ENCODE measurements at regions not wholly inside any gene's neighbourhood (a gene's known extent, or its start where the extent isn't known, plus 50 kb on each side); places are given as distances from the start of the nearest gene placed in this dataset.

DNA sequence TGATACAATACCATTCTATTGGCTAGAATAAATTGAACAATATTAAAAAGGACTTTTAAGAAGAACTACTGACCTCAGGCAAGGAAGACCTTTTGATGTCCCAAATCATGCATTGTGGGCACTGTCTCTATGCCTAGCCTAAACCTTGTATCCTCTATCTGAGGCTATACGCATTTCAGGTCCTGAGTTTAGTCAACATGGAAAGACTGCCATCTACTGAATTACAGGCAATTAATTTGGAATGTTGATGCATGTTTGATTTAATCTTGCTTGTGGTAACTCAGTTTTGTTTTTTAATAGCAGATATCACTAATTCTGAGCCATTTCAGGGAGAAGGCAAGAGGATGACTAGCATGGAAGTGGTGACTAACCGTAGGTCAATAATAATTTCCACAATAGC, 585.3 kb upstream of the CCNG1 start:
- DNase-seq (ENCODE audit: low read depth, low spot score) (no peak), FAIRE-seq (no peak)
- Histone ChIP-seq H3K9me3 (replicated peaks; ENCODE audit: control insufficient read depth, insufficient read depth, low read length) (peaks cover 2% of the 10 kb centered on the region), H3K27ac (ENCODE audit: insufficient read depth, low read depth, low read length) (no peak overlapping the region), H3K79me2 (ENCODE audit: control insufficient read depth, insufficient read depth, low read length) (no peaks in the 10 kb centered on the region), H3K36me3 (ENCODE audit: control insufficient read depth in 2 of 2, extremely low read depth in 1 of 2, insufficient read depth in 2 of 2, low read length in 2 of 2) (no peaks in the 10 kb centered on the region), H3K4me2 (ENCODE audit: insufficient read depth, low read length) (no peak overlapping the region), H2AFZ (ENCODE audit: low read depth, low read length) (no peak overlapping the region), H3K4me3 (replicated peaks in 1 of 3; ENCODE audit: insufficient read depth in 1 of 3, low read depth in 1 of 3, low read length in 3 of 3) (no peak overlapping the region), H3K9ac (replicated peaks; ENCODE audit: extremely low read depth, insufficient read depth, low read length) (no peak overlapping the region), H3K9me1 (replicated peaks; ENCODE audit: control insufficient read depth, extremely low read depth, insufficient read depth, low read length) (no peaks in the 10 kb centered on the region), H3K4me1 (ENCODE audit: control insufficient read depth, extremely low read depth, insufficient read depth, low read length) (no peaks in the 10 kb centered on the region), H4K20me1 (replicated peaks; ENCODE audit: control insufficient read depth, extremely low read depth, insufficient read depth, low read length) (no peaks in the 10 kb centered on the region), H3K27me3 (ENCODE audit: control insufficient read depth in 2 of 2, insufficient read depth in 2 of 2, low read length in 2 of 2) (no peaks in the 10 kb centered on the region)
- TF ChIP-seq JUN (IDR thresholded peaks at IDR 0.05; ENCODE audit: borderline replicate concordance, insufficient read depth, insufficient read length, low read depth) (no peak), EZH2 (IDR thresholded peaks at IDR 0.05; ENCODE audit: borderline replicate concordance, low read depth, low read length, severe bottlenecking) (no peak), CTCF (IDR thresholded peaks at IDR 0.05; ENCODE audit: extremely low read depth in 1 of 2, insufficient read depth in 1 of 2, low read depth in 1 of 2, low read length in 2 of 2) (no peak), FOS (IDR thresholded peaks at IDR 0.05; ENCODE audit: borderline replicate concordance, insufficient read depth, low read length) (no peak), POLR2AphosphoS5 (IDR thresholded peaks at IDR 0.05; ENCODE audit: insufficient read depth, low read depth, low read length) (no peak), POLR2A (IDR thresholded peaks at IDR 0.05; ENCODE audit: low read depth, low read length) (no peak), MAX (IDR thresholded peaks at IDR 0.05; ENCODE audit: insufficient read depth, insufficient read length) (no peak), MYC (IDR thresholded peaks at IDR 0.05; ENCODE audit: low read depth, low read length) (no peak), GATA2 (IDR thresholded peaks at IDR 0.05; ENCODE audit: insufficient read depth, insufficient read length, low read depth, low read length) (no peak)
- no TSS peak for BruUV-seq (replicated peaks)
- ChIA-PET CTCF (no interaction called here), POLR2A (no interaction called here)
- intact Hi-C loops (cut with micrococcal nuclease) (no loop called here), dilution Hi-C loops (cut with MboI; ENCODE audit: extremely low pct_ligation_motif_present, low sequenced_read_pairs) (no loop called here)

Data from endothelial cell of umbilical vein (primary cell).